ENCODE measurements at regions not wholly inside any gene's neighbourhood (a gene's known extent, or its start where the extent isn't known, plus 50 kb on each side); places are given as distances from the start of the nearest gene placed in this dataset.

DNA sequence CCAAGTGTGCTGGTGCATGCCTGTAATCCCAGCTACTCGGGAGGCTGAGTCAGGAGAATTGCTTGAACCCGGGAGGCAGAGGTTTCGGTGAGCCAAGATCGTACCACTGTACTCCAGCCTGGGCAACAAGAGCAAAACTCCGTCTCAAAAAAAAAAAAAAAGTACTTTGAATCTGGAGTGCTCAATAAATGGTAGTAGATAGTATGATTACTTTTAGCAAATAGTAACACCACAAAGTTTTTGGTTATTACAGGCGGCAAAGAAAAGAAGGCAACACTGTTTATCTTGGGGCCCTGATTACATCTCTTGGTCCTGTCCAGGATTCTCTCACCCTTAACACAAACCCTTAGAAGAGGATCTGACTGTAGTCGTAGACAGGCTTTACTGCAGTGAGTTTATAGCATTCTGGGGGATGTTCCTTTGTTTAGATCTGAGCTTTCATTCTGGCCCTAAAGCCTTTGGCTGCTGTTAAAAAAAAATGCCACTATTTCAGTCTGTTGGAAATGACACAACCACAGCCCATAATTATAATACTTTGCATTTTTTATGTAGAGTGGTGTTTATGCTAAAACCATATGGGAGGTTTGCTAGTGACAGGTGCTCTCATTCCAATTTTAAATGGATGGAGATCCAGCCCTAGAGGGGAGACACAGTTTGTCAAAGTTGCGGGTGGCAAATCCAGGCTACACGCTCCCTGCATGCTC lies 79.7 kb upstream of the SLC2A1 start:
- Histone ChIP-seq H3K27me3 (ENCODE audit: insufficient read depth) (no peaks in the 10 kb centered on the region), H3K4me1 (ENCODE audit: insufficient read depth) (peaks cover 3% of the 10 kb centered on the region), H3K4me2 (no peak overlapping the region), H3K9me2 (ENCODE audit: insufficient read depth) (no peaks in the 10 kb centered on the region), H3K4me3 (no peak overlapping the region), H3K36me3 (ENCODE audit: insufficient read depth) (no peaks in the 10 kb centered on the region), H2AFZ (no peak overlapping the region), H3K27ac (ENCODE audit: low read depth) (no peak overlapping the region), H3K79me2 (replicated peaks; ENCODE audit: insufficient read depth) (no peaks in the 10 kb centered on the region), H4K20me1 (replicated peaks; ENCODE audit: insufficient read depth) (no peaks in the 10 kb centered on the region), H3F3A (replicated peaks; ENCODE audit: low read depth) (0 out of 2 replicates have a peak, but pooled peaks cover 6% of the 10 kb centered on the region)
- Mint-ChIP-seq H3K27me3 (ENCODE audit: insufficient read depth, low read depth, poor library complexity) (no peaks in the 10 kb centered on the region), H3K4me1 (peaks cover 30% of the 10 kb centered on the region), H3K36me3 (ENCODE audit: low read depth) (no peaks in the 10 kb centered on the region), H3K27ac (no peak overlapping the region), H3K4me3 (no peak overlapping the region), H3K9me3 (no peaks in the 10 kb centered on the region)
- ATAC-seq (no peak), DNase-seq (ENCODE audit: low spot score) (no peak)
- TF ChIP-seq ZNF462 (CRISPR knock-in tag; IDR thresholded peaks at IDR 0.05) (no peak), EZH2 (IDR thresholded peaks at IDR 0.05; ENCODE audit: low read depth, unreplicated experiment) (no peak), ZNF114 (CRISPR knock-in tag; IDR thresholded peaks at IDR 0.05) (no peak), JUNB (IDR thresholded peaks at IDR 0.05; ENCODE audit: unreplicated experiment) (no peak), STAT1 (IDR thresholded peaks at IDR 0.05; ENCODE audit: unreplicated experiment) (no peak), ZNF331 (CRISPR knock-in tag; IDR thresholded peaks at IDR 0.05; ENCODE audit: low read depth) (no peak), POLR2AphosphoS5 (IDR thresholded peaks at IDR 0.05; ENCODE audit: low read depth) (no peak), CREB1 (CRISPR knock-in tag; IDR thresholded peaks at IDR 0.05; ENCODE audit: low read depth) (no peak), CTCF (conservative IDR thresholded peaks at IDR 0.05; ENCODE audit: low read depth in 2 of 2) (no peak), EZH2phosphoT487 (IDR thresholded peaks at IDR 0.05; ENCODE audit: unreplicated experiment) (no peak), ETS1 (IDR thresholded peaks at IDR 0.05) (no peak), NANOG (IDR thresholded peaks at IDR 0.05; ENCODE audit: borderline replicate concordance) (no peak)
- TF ChIP-seq, protein P1, sequence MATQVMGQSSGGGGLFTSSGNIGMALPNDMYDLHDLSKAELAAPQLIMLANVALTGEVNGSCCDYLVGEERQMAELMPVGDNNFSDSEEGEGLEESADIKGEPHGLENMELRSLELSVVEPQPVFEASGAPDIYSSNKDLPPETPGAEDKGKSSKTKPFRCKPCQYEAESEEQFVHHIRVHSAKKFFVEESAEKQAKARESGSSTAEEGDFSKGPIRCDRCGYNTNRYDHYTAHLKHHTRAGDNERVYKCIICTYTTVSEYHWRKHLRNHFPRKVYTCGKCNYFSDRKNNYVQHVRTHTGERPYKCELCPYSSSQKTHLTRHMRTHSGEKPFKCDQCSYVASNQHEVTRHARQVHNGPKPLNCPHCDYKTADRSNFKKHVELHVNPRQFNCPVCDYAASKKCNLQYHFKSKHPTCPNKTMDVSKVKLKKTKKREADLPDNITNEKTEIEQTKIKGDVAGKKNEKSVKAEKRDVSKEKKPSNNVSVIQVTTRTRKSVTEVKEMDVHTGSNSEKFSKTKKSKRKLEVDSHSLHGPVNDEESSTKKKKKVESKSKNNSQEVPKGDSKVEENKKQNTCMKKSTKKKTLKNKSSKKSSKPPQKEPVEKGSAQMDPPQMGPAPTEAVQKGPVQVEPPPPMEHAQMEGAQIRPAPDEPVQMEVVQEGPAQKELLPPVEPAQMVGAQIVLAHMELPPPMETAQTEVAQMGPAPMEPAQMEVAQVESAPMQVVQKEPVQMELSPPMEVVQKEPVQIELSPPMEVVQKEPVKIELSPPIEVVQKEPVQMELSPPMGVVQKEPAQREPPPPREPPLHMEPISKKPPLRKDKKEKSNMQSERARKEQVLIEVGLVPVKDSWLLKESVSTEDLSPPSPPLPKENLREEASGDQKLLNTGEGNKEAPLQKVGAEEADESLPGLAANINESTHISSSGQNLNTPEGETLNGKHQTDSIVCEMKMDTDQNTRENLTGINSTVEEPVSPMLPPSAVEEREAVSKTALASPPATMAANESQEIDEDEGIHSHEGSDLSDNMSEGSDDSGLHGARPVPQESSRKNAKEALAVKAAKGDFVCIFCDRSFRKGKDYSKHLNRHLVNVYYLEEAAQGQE (IDR thresholded peaks at IDR 0.05; ENCODE audit: unreplicated experiment) = no peak
